SHP77 treated with DMSO at 0.1 percent for 48 hours (cell line): ENCODE measurements at regions not wholly inside any gene's neighbourhood (a gene's known extent, or its start where the extent isn't known, plus 50 kb on each side); places are given as distances from the start of the nearest gene placed in this dataset.

ENCODE experiments used
- DNase-seq: peaks from one replicate; lab custom pipeline; 2025; lab: John Stamatoyannopoulos, UW

DNA sequence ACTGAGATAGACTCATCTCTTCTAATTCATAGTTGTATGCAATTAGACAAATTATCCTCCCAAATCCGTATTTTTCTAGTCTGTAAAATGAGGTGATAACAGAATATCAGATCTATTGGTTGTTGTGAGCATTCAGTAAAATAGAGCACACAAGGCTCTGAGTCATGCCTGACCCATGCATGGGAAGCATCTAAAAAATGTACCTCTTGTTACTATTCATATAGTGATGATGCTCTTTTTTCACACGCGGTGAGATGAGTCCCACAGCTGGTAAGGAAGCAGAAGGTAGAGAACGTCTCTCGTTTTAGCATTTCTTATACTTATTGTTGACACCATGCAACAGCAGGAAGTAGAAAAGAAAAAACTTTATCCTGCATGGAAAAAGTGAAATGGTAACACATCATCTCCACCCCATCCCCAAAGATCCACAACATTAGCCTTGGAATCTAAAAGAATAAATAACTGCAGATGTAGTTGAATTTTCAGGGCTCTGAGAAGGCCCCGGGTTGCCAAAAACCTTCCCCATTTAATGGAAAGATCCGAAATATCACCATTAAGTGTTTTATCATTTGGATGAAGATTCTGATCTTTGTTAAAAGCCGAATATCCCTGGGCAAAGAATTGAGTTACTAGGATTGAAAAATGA lies 215.6 kb downstream of the TMEM114 start:
- no peak for DNase-seq

DNA sequence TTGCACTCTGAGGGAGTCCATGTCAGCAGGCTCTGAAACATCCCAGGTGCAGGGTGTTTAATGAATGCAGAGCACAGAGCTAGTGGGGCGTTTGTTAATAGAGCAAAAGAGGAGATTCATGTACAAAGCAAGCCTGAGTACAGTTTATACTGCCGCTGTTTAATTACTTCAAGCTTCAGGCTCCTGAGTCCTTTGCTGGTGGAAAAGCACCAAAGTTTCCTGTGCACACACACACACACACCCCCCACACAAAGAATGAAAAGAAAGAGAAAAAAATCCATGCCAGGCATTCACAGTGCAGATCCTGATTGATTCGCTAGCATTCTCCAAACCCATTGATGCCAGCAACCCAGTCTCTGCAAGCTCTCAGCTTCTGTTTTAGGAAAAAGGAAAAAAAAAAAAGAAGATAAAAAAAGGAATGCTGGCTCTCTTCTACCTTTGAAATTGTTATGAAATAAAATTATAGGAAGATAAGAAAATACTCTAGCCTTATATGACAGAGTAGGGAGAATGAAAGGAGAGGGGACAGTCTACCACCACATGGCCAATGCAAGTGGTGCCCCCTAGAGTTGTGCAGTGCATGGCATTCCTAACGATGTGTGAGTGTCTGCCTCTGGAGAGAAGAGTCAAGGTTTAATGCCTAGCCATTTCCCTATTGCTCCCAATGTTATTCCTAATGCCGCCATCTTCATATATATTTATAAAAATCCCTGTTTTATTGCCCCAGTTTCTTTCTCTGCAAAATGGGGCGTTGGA lies 216.5 kb downstream of the TMEM114 start:
- no peak for DNase-seq

DNA sequence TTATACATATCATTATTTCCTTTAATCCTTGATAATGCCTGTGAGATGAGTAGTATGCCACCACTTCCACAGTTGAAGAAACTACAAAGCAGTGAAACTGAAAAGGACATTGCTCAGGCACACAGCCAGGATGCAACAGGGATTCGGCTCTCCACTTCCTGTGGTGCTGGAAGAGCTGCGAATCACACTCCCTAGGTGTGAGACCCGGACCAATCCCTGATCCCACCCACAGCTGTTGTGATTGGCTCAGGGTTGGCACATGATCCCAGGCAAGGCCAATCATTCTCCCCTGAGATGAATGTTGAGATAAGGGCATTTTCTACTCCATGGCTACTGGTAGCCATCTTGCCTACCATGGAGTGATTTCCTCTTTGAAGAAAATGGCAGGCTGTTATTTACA lies 218.2 kb downstream of the TMEM114 start:
- DNase-seq = no peak

DNA sequence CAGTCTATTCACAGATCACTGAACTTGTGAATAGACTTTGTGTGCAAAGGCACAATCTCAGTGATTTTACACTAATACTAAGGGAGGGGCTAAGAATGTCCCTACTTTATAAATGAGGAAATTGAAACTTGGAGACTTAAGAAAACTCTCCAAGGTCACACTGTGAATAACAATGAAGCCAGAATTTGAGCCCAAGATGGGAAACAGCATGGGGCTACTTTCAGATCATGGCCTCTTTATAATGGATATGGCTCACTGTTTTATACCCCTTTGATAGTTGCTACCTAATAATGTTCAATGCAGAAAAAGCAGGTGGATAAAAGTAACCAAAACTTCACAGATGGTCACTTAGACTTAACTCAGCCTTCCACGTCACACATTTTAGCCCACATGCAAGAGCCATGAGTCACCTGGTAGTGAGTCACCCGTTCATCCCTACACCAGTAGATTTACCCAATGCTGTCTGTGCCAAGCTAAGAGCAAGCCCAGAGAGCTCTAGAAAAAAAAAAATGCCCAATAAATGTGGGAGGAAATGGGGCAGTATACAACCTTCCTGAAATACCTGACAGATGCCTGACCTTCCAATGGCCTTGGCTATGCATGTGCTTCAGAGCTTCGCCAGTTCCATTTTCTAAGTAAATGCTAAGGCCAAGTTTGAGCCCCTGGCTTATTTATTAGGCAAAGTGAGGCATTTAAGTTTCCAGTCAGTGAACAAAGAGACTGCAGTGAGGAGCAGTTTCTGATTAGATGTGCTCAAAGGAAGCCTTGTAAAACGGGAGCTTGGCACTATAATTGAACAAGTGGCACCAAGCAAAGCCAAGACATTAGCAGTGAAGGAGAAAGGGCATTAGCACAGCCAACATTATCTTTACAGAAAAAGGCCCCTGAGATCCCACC lies 219.7 kb downstream of the TMEM114 start:
- no peak for DNase-seq

DNA sequence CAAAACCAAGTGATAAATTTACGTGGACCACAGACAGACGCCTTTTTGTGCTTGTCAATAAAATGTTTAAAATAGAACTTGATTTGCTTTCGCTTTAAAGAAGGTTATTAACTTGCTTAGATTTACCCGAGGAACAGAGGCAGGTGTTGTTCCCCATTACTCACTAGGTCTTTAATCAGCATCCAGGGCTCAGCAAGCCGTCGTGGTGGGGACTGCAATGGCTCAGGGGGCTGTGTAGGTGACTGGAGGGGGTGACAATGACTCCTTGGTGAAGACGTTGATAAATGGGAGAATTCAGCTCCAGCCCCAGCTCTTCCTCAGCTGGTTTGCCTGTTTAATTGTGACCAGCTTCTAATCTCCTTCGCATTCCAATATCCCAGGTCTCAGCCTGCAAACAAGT lies 231.4 kb downstream of the TMEM114 start:
- DNase-seq = no peak

DNA sequence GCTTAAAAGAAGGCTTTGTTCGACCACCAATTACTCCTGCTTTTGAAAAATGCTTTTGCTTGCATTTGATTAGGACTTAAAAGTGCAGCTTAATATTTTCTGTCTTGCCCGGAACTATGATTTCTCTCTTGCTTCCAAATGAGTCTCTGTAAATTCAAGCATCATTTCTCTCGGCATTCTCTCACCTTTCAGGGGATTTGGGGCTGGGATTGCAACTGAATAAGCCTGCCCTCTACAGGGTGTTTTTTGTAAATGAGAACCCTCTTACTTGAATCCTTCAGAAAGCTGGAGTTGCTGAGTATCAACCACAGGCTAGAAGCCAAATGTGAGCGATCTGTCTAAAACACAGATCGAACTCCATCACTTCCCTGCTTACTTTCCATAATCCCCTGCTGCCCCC lies 234.6 kb downstream of the TMEM114 start:
- no peak for DNase-seq

DNA sequence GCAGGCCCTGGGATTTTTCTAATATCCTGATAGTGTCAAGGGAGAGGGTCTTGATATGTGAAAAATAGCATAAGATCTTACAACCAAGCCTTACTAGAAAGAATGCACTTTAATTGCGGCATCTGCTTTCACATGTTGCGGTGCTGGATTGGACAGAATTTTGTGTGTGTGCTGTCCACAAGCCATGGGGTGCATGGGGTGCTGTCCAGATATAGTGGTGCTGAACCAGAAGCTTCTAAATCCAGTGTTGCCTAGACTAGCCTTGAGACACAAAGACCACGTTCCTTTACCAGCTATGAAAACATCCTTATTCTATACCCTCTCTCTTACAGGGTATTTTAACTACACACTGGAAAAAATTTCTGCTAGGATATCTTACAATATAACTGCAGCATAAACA lies 244.0 kb downstream of the TMEM114 start:
- no peak for DNase-seq

DNA sequence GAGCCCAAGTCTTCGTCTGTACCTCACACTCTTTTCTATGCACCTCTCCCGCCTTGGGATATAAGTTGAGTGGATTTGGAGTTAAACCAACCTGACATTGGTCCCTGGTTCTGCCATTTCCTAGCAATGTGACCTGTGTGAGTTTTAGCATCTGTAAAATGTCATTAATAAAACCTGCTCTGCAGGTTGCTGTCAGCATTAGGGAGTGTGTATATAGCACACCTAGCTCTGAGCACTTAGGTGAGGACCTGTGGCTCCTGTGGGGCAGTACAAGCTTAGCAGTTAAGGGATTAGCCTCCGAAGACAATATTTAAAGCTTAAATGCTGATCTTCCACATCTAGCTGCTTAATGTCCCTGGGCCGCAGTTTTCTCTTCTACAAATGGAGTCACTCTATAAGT lies 248.0 kb downstream of the TMEM114 start:
- DNase-seq = no peak

DNA sequence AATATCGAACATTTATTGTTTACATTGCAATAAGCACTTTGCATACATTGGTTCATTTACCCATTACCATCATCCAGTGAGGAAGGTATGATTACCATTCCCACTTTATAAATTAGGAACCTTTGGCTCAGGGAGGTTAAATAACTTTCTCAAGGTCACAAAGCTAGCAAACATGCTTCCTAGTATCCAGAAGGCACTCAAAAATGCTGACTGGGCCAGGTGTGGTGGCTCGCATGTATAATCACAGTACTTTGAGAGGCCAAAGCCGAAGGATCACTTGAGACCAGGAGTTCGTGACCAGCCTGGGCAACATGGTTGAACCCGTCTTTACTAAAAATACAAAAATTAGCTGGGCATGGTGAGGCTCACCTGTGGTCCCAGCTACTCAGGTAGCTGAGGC lies 259.6 kb downstream of the TMEM114 start:
- DNase-seq = no peak

DNA sequence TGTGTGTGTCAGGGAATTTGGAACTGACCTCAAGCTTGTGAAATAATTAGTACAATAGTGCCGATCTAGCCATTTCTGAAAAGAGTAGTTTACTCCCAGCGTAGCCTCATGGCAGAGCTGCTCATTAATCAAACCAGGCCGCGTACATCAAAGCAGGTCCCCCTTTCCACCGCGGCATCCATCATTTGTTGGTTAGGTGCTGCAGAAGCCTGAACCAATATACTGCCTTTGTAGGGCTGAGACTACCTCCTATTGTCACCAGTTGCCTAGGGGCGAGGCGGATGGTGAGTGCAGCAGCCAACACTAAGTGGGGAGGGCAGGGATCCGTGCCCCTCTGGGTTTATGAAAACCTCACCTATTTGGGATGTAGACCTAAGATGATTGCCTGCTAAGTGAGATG lies 264.1 kb downstream of the TMEM114 start:
- no peak for DNase-seq

DNA sequence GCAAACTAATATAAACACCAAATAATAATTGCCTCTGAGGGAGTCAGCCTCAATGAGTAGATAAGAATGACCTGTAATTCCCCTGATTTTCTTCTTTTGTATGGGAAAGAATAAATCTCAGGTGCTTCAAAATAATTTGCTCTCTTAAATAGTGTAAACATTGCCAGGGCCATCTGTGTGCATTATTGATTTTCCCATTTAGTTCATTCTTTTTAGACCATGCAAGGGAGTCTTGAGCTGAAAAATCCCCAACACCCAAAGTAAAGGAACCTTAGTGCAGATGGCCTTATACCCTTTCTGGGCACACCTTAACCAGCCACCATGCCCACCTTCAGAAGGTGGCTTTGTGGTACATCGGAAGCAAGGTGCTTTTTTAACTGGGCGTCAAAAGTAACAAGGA lies 267.2 kb downstream of the TMEM114 start:
- DNase-seq = no peak

DNA sequence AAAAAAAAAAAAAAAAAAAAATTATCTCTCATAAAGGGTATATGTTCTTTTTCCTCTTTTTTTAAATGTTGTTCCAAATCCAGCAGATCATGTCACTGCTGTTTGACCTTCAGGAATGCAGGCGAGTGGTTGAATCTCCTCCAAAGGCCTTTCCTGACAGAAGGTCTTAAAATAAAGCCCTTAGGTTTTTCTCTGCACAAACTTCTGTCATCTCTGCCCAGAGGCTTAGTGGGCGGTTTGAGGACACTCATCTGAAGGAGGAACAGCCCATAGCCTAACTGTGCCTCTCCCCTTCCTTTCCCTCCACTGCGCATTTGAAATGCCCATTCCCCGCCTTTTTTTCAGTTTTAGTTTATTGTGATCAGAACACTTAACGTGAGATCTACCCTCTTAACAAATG lies 270.2 kb downstream of the TMEM114 start:
- DNase-seq = no peak

DNA sequence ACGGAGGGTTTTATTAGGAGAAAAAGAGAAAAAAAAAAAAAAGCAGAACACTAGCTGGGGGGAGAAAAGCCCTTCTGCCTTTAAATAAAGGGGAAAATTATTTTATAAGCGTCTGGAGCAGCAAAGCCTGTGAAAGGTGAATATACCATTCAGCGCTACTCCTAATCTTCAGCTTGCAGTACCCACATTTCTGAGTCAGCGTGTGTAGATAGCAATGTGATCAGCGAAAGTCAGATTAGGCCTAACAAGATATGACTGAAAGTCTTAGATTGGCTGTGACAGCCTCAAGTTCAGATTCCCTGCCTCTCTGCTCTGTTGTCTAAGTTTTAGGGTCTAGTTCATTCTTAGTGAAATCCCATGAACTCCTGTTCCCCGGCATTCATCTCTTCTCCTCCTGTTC lies 279.5 kb downstream of the TMEM114 start:
- no peak for DNase-seq

DNA sequence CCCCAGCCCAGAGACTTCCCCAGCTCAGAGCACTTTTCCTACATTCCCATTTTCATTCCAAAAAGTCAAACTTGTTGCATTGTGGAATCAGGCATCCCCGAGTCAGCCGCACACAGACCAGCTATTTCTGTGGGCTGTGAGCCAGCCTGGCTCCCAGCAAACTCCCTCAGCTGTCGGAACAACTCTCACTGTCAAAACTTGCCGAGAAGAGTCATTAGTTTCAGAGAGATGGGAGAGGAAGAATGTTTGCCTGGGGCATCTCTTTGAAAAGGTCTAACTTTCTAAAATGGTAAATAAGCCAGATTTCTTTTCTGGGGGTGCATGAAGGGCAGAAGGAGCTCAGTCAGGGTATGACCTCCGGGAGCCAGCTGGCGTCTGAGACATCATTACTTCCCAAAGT lies 280.0 kb downstream of the TMEM114 start:
- no peak for DNase-seq

DNA sequence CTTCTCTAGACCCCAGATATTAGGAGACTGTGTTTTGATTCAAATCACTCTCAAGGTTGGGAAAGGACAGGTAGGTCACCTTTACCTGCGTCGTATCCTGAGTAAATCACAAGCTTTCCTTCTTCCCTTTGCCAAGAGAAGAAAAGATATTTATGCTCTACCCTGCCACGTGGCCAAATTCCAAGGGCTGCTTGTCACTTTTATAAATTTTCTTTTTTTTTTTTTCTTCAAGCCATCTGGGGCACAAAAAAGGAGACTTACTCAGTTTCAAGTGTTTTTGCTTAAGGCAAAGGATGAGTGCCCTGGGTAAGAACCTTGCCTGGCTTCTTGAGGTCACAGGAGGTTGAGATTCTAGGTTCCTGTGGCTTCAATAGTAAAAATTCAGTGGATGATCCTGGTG lies 285.1 kb downstream of the TMEM114 start:
- no peak for DNase-seq

DNA sequence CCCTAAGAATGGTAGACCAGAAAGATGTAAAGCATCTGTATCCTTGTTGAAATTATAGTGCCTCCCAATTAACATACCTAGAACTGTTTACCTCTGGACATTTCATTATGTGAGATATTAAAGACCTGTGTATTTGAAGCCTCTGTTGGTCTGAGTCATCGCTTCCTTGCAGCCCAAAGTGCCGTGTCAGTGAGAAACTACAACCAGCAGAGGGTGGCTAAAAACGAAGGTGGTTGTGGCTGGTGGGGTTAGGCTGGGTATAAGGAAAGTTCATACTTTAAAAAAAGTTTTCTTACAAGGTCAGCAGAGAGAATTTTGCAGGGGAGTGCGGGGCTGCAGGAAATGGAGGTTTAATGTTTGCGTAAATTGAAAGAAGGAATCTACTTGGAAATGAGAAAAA lies 290.7 kb downstream of the TMEM114 start:
- no peak for DNase-seq

DNA sequence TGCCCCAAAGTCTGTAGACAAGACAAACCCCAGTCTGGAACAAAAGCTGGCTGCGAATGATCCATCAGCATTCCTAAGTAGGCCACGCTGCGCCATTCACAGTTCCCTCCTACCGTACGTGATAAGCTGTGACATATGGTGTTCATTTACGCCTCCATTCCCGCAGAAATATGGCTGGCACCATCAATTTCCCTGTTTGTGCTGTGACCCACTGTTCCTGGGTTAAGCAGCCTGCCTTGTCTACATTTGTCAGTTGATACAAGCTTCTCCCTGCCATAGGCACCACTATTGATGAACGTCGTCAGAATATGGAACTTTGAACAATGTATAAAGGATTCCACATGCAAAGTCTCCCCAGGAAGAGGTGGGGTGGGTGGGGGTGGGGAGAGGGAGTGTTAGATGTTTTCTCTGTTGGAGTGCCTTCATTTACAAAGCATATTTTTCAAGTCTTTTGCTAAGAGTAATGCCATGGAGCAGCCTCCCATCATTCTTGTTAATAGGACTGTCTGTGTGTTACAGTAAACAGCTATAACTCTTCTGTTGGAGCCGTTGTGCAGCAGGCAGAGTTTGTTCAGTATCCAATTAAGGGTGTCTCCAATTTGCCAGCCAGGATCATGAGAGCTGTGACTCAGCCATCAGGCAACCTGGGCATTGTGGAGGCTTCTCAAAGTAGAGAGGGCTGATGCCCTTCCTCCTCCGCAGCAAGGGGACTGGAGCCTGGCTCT lies 294.6 kb downstream of the TMEM114 start:
- no peak for DNase-seq

DNA sequence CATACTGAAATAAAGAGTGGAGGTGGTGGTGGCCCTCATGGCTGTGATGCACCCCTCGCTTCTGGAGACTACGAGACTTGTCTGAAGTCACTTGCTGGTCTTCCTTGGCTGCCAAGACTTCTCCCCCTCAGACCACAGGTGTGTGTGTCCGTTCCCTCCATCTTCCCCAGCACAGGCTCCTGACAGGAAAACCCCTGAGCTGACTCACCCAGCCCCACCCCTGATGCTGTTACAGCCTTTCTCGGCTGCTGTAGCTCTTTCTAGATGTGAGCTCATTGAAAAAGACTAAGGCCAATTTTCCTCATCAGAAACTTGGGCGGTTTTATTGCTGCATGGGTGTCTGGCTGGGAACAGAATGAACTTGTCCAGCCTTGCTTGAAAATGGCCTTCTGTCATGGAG lies 296.9 kb downstream of the TMEM114 start:
- DNase-seq = no peak

DNA sequence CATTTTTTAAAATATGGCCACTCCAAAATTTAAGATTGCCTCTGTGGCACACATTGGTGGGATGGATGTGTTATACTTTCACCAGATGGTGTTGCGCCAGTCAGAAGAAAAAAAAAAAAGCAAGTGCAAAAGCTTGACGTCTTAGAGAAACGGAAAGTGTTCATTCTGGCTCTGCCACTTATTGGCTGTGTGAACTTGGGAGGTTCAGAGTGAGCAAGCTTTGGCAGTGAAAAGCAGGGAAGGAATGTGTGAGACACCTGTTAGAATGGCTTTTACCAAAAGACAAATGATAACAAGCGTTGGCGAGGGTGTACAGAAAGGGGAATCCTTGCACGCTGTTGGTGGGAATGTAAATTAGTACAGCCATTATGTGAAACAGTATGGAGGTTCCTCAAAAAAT lies 298.0 kb downstream of the TMEM114 start:
- no peak for DNase-seq

DNA sequence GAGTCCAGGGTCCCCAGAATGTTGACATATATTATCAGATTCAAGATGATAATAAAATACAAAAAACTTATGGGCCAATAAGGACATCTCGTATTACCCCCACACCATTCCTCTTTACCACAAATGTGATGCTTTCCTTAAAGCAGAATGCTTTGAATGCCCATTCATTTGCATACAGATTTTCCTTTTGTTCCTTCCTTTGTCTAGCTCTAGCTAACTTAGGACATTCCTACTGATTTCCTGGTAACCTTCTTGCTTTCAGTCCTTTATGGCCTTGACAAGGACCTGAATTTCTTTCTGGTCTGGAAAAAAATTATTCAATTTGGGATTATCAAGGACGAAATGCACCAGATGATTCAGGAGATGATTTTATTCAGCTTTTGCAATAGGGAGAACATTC lies 304.0 kb downstream of the TMEM114 start:
- no peak for DNase-seq

DNA sequence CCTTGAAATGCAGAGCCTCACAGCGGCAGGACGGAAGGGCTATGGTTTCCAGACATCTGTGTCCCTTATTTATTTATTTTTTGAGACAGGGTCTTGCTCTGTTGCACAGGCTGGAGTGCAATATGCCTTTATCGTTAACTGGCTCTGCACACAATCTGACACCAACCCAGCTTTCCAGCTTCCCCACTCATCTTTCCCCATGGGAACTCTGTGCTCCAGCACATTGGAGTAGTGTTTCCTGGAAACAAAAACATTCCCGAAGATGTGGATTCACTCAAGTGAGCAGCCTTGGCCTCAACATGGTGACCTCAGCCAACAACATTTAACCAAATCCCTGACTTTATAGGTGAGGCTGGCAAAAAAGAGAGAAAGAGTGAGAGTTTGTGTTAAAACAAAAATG lies 307.1 kb downstream of the TMEM114 start:
- DNase-seq = no peak

DNA sequence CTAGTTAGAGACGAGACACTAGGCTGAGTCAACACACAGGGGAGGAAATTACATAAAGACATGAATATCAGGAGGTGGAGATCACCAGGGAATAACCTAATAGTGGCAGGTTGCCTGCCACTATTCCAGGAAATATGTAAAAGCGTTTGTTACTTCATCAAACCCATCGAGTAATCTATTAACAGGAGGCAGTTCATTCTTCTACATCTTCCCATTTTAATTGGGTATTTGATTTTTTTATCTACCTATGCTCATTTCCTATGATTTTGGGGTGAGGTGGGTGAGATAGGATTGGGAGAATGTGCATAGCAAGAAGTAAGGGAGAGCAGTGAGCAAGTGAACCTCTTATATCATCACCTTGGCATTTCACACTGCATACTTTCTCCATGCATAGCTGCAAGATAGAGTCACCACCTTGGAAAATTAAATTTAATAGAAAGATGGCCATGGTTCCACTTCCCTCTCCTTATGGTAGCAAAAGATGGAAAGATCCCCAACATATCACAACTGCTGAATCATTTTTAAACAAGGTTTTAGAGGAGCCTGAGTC lies 312.2 kb downstream of the TMEM114 start:
- DNase-seq = no peak
